Middle frontal gyrus (tissue), 1 donor: ENCODE measurements at regions not wholly inside any gene's neighbourhood (a gene's known extent, or its start where the extent isn't known, plus 50 kb on each side); places are given as distances from the start of the nearest gene placed in this dataset.

ENCODE experiments used
- DNase-seq: peaks from one replicate; pipeline ENCODE4 v3.0.0-alpha.2; 2015; ENCODE audit warnings: low spot score; ENCODE audit errors: extremely low spot score

DNA sequence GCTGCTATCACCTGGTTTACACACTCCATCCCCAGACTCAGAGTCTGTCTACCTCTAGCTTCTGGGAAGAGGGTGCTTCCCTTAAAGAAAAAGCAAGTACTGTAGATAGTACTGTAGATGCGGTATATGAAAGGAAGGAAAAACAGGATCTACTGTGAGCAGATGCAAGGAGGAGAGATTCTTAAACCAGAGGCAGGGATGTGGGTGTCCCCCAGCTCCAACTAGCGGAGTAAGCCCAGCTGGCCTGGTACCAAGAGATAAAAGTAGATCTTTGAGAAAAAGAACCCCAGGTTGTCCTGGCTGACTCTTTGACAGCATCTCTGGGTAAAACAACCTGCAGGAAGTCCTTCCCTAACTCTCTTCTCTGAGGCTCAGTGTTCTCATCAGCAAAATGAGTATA is 523.7 kb upstream of the PROK2 start:
- DNase-seq = no peak

DNA sequence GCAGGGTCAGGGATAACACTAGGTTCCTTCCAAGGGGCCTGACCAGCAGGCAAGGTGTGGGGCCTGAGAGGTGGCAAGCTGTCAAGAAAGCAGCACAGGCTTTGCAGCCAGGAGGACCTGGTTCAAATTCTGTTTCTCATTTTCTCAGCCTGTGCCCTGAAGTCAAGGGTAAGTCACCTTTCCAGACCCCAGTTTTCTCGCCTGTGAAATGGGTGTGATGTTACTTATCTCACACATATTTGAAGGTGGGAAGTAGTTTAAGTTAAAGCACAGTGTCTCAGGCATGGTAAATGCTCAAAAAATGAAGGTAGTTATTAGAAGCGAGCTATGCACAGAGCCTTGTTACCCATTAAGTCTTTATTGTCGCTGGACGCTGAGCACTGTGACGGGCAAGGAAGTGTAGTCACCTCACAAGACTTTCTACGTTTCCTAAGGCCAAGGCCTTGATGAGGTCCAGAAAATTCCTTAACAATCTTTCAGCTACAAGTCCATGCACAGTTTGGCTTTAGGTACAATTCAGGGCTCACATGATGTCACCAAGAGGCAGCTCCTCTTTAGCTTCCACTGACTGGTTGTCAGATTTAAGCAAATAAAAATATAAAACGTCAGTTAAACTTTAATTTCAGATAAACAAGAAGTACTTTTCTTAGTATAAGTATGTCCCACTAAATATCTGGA is 522.6 kb upstream of the PROK2 start:
- DNase-seq = no peak

DNA sequence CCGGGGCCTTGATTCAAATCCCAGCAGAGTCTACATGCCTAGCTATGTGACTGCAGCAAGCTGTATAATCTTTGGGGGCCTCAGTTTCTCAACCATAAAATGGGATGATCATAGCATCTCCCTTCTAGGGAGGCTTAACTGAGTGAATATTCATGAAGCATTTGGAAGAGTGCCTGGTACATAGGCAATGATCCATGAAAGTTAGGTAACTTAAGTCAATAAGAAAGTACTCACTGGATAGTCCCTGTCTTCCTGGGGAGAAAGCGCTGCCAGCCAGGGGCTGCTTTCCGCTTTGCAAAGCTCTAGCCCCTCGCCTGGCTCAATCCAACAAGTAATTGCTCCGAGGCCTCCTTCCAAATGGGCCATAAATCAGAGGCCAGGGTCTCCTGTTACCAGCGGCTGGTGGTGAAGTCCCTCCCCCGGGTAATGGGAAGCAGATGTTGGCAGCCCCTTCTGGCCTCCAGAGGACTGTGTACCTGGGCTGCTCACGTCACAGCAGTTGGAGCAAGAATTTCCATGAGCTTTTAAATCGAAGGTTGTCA is 521.9 kb upstream of the PROK2 start:
- DNase-seq = no peak

DNA sequence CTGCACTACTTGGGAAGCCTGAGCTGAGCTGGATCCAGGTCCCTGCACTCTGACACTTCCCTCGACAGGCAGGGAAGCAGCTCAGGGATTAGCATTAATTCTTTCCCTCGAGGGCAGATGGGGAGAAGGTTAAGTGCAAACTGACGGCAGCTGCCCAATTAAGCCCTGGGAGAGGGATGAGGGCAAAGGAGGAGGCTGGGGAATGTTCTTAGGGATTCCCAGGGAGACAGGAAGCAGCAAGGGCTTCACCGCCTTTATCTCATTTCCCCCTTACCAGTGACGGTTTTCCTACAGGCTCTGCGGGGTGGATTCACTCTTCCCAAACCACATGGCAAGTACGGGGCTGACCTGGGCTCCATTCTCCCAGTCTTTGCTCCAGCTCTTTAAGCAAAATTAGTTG is 519.0 kb upstream of the PROK2 start:
- no peak for DNase-seq

DNA sequence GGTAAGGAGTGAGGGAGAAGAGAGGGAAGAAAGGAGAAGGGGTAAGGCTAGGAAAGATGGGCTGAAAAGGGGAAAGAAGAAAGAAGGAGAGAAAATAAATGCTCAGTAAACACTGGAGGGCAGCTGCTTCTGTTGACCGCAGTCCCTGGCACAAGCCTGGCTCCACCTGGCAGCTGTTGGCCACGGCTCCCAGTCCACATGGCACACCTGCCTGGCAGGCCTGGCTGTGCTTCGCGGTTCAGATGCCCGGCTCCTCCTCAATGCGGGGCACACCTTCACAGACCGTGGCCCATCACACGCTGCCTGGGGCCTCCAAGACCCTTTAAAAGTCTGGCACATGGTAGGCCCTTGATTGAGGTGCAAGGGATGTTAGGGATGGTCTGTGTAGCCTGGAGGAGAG is 516.8 kb upstream of the PROK2 start:
- no peak for DNase-seq

DNA sequence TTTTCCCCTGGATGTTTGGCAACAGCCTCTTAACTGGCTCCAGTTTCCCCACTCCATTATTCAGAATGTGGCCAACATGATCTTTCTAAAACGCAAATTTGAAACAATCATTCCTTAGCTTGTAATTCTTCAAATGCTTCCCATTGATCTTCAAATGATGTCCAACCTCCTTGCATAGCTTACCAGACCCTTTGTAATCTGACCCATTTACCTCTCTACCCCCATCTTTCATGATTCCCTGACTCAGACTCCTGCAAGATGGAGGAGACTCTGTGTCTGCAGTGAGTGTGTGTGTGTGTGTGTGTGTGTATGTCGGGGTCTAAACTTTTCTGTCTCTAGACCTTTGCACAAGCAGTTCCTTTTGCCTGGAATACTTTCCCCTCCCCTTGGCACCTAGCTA is 515.7 kb upstream of the PROK2 start:
- no peak for DNase-seq

DNA sequence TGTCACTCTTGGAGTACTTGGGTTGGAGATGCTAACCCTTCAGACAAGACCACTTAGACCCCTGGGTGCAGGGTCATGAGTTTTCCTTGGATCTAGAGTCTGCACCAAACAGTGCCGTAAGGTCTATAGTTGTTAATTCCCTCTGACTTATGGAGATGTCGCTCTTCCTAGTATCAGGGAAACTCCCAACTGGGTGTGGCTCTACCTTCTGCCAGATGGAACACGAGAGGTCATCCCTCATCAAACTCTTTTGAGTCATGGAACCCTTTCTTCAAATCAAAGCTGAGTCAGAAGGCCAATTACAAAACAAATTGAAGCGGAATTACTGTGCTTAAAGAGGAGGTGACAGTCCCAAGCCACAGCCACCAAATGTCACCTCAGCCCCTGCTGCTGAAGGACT is 514.9 kb upstream of the PROK2 start:
- no peak for DNase-seq

DNA sequence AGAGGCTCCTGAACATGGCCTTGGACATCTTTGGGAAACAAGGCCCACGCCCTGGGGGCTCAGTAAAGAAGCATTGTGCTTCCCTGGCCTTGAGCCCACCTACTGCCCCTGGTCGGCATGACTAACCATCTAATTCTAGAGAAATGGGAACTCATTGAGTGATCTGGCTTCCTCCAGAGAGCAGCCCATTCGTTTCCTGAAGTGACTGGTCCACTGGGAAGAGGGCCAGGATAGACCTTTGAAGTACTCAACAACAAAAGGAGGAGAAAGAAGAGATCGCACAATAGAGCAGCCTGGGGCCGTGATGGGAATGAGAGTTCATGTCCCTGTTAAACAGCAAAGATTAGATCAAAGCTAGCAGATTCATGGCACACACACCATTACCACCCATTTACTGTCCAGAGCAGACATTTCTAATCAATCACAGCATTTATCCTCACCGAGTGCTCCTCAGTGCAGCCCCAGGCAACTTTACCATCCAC is 514.4 kb upstream of the PROK2 start:
- no peak for DNase-seq

DNA sequence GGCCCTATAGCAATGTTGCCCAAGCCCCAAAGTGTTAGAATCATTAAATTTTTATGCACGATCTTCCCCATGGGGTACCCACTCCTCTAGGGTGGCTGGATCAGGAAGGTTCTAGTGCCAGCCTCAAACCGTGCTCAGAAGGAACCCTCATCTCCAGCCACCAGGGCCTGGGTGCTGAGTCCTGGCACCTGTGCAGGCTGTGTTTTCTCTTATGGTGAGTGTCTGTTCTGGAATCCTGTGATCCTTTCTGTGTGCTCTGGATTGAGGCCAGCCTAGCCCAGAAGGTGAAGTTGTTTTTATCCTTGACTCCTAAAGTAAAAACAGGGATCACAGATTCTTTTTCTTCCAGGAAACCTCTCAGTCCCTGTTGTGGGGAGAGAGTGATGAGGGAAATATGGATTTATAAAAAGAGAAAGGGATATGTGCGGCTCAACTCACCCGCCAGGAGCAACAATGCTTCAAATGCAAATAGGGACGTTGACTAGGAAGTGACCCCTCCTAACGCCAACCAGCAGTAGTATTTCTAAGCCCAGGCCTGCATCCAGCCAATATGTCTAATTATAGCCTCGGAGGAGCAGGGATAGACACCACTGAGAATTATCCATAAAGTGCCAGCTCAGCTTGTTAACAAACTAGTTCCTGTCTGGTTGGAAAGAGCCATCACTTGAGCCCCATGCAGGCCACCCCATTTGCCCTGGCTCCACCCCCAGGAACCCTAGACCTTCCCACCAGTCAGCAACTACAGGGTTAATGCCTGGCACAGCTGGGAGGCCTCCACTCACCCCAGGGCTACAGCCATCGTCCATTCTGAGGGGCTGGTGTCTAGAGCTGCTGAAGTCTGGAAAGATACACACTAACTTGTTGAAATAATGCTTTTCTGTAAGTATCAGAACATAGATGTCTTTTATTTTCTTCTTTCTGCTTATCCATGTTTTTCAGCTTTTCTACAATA is 513.5 kb upstream of the PROK2 start:
- no peak for DNase-seq

DNA sequence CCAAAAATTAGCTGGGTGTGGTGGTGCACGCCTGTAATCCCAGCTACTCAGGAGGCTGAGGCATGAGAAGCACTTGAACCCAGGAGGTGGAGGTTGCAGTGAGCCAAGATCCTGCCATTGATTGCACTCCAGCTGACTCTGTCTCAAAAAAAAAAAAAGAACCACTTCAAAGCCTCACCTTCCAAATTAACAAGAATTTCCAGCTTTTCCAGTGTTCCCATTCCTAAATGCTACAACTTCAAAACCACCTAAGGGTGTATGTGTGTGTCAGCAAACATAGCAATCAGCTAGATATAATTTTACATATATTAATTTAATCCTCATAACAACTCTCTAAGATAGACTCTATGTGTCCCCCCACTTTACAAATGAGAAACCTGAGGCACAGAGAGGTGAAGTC is 512.5 kb upstream of the PROK2 start:
- no peak for DNase-seq

DNA sequence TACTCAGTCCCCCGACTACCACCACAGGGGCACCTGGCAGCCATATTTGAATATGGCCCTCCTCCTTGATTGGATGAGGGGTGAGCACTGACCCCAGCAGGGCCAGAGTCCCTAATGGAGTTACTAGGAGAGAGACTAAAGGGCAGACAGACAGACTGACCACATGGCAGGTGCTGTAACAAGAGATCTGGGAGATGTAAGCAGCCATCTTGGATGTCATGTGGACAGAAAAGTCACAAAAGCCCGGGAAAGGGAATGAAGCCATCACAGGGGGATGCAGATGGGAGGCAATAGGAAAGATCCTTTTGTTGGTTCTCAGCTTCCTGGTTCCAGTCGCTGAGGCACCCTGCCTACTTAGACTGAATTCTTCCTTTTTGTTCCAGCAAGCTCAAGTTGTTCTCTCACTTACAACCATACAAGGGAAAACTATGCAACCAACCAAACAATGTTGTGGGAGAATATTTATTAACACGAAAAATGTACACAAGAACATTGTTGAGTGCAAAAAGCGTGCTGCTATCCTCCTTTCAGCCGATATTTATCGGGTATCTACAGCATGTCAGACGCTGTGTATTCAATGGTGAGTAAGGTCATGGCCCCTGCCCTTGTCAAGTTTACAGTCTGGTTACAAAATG is 511.6 kb upstream of the PROK2 start:
- no peak for DNase-seq

DNA sequence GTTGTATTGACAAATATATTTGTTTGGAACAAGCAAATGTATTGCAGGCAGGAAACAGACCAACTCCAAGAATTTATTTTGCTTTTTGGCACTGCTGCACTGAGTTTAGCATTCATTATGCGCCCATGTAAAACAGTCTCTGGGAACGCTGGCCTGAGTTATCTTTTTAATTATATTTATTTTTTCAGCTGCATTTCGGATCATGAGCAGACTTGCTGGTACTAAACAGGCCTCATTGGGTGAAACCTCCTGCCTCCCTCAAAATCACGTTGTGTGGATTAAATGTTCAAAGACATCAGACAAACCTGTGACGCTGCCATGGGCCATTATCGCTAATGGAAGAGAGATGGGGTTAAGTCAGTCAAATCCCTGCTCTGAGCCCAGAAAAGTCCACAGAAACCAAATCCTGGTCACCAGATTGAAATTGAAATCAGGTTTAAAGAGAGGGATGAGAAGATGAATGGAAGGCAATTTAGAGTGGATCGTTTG is 511.1 kb upstream of the PROK2 start:
- no peak for DNase-seq

DNA sequence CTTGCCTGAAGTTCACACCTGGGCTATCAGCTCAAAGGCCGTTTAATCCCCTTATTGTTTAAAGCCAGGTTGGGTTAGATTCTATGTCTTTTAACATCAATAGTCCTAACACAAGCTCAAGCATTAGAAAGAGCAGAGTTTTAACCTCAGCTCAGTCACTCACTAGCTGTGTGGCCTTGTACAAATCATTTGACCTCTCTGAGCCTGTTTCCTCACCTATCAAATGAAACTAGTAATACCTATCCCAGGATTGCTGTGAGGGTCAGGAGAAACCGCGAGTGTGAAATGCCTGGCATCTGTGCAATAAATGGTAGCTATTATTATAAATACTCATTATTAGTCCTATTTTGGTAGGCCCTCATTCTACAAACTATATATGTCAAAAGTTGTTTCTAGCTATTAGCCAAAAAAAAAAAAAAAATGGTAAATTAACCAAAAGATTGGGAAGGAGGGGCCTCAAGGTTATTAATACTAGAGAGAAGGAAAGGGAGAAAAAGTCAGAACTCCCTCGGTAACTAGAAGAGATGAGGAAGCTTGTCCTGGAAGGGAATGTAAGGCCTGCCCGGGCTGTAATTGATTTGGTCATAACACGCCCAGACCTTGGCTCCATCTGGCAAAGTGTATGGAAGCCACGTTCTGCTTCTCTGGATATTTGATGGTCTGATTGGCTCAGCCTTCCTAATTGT is 510.5 kb upstream of the PROK2 start:
- DNase-seq = no peak

DNA sequence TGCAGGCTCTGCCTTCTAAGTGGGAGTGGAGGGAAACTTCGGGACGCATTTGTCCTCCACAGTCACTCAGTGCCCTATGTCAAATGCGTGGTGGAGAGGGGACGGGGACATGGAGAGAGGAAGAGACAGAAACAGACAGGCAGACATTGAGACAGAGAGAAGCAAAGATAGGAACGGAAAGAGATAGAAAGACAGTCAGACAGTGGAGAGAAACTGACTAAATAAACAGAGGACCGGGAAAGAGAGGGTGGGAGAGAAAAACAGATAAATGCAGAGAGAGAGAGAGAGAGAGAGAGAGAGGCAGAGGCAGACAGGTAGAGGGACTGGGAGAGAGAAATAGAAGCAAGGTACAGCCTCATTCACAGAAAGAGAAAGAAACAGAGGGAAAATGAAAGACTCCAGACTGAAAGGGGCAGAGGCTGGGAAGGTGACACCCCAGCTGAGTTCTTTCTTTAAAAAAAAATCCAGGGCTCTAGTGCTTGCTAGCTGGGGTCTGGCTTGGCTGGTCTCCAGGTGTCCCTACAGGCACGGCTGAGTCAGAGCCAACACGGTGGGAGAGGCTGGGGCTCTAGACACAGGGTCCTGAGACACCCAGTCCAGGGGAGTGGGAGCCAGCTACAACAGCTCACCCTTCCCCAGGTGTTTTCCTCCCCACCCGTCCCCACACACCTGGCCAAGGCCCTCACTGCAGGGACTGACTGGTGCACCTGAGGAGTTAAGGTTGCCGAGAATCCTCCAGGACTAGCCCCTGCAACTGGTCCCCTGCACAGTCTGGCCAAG is 506.1 kb upstream of the PROK2 start:
- DNase-seq = no peak

DNA sequence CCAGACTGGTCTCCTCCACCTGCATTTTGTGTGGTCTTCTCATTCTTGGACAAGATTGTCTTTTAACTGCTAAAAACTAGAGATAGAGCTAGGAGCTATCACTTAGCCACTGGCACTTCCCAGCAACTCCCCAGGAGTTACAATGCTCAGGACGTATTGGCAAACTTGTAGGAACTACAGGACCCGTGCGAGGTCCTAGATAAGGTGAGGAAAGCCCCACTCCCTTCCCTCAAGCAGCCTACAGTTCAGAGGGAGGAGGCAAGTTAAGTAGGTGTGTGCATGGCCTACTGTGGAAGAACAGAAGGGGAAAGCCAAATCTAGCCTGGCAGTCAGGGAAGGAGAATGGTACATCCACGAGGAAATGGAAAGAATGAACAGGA is 504.7 kb upstream of the PROK2 start:
- no peak for DNase-seq

DNA sequence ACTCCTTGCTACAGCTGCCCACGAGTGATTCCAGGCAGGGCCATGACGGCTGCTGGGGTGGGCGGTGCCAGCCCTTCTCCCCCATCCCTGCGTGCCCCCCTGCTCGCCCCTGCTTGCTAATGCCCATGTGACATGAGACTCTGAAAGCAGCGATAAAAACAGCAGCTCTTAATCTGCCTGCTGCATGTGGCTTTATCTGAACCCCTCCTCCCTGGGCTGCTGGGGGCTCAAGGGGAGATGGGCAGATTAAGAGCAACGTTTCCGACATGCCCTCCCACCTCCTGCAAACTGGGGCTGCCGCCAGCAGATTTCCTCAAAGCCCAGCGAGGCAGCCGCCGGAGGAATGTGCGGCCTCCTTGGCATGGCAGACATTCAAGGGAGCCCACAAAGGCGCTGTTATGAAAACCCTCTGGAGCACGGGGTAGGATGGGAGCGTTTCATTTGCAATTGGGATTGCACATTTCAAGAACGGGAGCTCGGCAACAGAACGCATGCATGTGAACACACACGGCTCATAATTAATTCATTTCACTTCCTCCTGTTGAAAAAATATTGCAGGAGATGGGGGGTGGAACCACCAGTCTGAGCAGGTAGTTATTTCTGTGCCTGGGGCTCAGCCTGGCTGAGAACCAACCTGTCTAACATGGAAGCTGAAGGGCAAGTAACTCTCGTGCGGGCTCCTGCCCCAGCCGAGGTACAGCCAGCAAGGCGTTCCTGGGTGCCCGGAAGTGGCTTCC is 504.2 kb upstream of the PROK2 start:
- DNase-seq = peak; percentile 53

DNA sequence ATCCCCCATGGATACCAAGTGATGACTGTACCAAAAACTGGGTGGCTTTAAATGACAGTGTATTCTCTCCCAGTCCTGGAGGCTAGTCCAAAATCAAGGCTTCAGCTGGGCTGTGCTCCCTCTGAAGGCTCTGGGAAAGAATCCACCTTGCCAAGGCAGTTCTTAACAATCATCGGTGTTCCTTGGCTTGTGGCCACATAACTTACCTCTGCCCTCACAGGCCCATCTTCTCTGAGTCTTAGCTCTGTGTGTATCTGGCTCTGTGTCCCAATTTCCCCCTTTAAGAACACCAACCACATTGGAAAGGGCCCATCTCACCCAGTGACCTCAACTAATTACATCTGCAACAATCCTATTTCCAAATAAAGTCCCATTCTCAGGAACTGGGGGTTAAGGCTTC is 503.0 kb upstream of the PROK2 start:
- no peak for DNase-seq

DNA sequence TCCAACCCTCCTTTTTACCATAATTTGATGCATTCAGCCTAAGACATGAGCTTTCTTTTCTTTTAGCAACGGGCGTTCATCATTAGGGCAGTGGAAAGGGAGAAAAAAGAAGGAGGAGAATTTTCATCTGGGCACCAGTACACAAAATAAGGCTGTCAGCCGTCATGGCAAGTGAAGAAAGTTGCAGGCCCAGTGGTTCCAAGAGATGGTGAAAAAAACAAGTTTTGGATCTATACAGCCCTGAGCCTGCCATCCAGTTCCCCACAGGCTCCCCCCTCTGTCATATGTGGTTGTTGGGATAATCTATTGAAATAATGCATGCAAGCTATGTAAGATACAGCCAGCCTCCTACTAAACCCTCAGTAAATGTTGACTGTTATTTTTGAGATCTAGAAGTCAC is 500.6 kb upstream of the PROK2 start:
- DNase-seq = no peak

DNA sequence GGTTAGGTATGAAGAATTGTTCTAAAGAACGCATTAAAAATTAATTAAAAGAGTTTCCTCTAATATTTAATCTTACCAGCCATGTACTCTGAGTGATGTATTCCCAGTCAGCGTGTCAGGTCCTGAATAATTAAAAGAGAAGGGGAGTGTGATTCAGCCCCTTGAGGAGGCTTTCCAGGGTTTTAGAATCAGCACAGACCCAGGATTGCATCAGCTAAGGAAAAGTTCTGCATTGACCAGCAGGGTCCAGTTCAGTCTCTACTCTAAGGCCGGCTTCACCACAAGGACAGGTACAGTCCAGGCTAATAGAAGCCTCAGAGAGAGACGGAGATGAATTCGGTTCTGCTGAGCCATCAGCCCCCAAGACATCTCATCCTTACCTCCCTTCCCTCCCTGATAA is 499.5 kb upstream of the PROK2 start:
- no peak for DNase-seq

DNA sequence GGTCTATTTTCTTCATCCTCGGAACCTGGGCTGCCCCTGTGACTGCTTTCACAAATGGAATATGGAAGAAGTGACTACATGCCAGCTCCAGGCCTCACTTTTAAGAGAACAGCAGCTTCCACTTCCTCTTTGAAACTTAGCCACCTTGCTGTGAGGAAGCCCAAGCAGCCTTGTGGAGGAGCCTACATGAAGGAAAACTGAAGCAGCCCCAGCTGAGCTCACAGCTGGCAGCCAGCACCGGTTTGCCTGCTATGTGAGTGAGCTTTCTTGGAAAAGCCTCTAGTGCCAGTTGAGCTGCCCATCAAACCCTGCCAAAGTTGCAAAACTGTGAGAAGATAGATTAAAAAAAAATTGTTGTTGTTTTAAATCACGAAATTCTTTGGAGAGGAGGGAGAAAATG is 498.0 kb upstream of the PROK2 start:
- no peak for DNase-seq
